IPS-18c (cell line): ENCODE measurements at regions not wholly inside any gene's neighbourhood (a gene's known extent, or its start where the extent isn't known, plus 50 kb on each side); places are given as distances from the start of the nearest gene placed in this dataset.
"Not testable (repeated sequence)": the region's sequence is repeated elsewhere in the genome, so short reads cannot be mapped to it uniquely, and the experiment has no call there.

Experiments
- H3K4me3 ChIP-seq: 2 replicates; pipeline ENCODE4 v1.7.0; 2013; ENCODE audit warnings: low read depth, mild to moderate bottlenecking, low read length, moderate library complexity; ENCODE audit not compliant: insufficient read depth
- H3K9me3 ChIP-seq: one replicate; pipeline ENCODE4 v1.6.1; 2013; ENCODE audit warnings: mild to moderate bottlenecking, low read length, moderate library complexity; ENCODE audit not compliant: control insufficient read depth, insufficient read depth

GRCh38 chr22:11620921-11621762 is 3906.8 kb upstream of the OR11H1 start:
- peak overlapping the region; percentile 15; the same call in 1 of the 2 replicates for H3K4me3 ChIP-seq
- peaks cover 38% of the 10 kb centered on the region for H3K9me3 ChIP-seq

GRCh38 chr22:11622774-11623173 is 3905.2 kb upstream of the OR11H1 start:
- H3K4me3 ChIP-seq = not testable (repeated sequence)
- peaks cover 40% of the 10 kb centered on the region for H3K9me3 ChIP-seq

- Histone ChIP-seq H3K4me3 (peak overlapping the region; percentile 24; the same call in 1 of the 2 replicates), H3K9me3 (peaks cover 53% of the 10 kb centered on the region)
Observed at GRCh38 chr22:11625711-11626421, 3902.1 kb upstream of the OR11H1 start.

- no peak overlapping the region for H3K4me3 ChIP-seq
- H3K9me3 ChIP-seq = peaks cover 52% of the 10 kb centered on the region
Observed at GRCh38 chr22:11626422-11626773, 3901.6 kb upstream of the OR11H1 start.

- peaks cover 47% of the 10 kb centered on the region for H3K9me3 ChIP-seq
- H3K4me3 ChIP-seq = not testable (repeated sequence)
Observed at GRCh38 chr22:11627036-11627435, 3901.0 kb upstream of the OR11H1 start.

GRCh38 chr22:11627436-11627797 is 3900.6 kb upstream of the OR11H1 start:
- Histone ChIP-seq H3K4me3 (peak overlapping the region; percentile 9; the same call in 1 of the 2 replicates), H3K9me3 (peaks cover 47% of the 10 kb centered on the region)

GRCh38 chr22:11627798-11628650 is 3900.0 kb upstream of the OR11H1 start:
- peak overlapping the region; percentile 9; the same call in 1 of the 2 replicates for H3K4me3 ChIP-seq
- H3K9me3 ChIP-seq = peaks cover 47% of the 10 kb centered on the region

GRCh38 chr22:11628651-11629511 is 3899.1 kb upstream of the OR11H1 start:
- Histone ChIP-seq H3K4me3 (peak overlapping the region; percentile 20; the same call in 1 of the 2 replicates), H3K9me3 (peaks cover 47% of the 10 kb centered on the region)

- Histone ChIP-seq H3K9me3 (peaks cover 47% of the 10 kb centered on the region), H3K4me3 (peak overlapping the region; percentile 24)
Observed at GRCh38 chr22:11629661-11630385, 3898.2 kb upstream of the OR11H1 start.

GRCh38 chr22:11630386-11631084 is 3897.5 kb upstream of the OR11H1 start:
- H3K9me3 ChIP-seq = peaks cover 47% of the 10 kb centered on the region
- H3K4me3 ChIP-seq = not testable (repeated sequence)
